HepG2 (cell line): ENCODE measurements at regions not wholly inside any gene's neighbourhood (a gene's known extent, or its start where the extent isn't known, plus 50 kb on each side); places are given as distances from the start of the nearest gene placed in this dataset.

Experiments used
- MZF1 ChIP-seq: sonication (generic); formaldehyde crosslinking; IDR thresholded peaks from 2 replicates; pipeline ENCODE4 v1.8.1; 2023; ENCODE audit warnings: mild to moderate bottlenecking, missing genetic modification reagents, borderline replicate concordance
- POLR2A ChIP-seq, 2 experiments: IDR thresholded peaks; 2 replicates each; pipeline ENCODE4 v1.6.1; 2011; ENCODE audit warnings: low read depth in 2 of 2, low read length in 2 of 2, mild to moderate bottlenecking in 1 of 2, moderate library complexity in 1 of 2; ENCODE audit not compliant: insufficient read depth in 1 of 2
- PRPF4 ChIP-seq: fragments of 200-400 bp; formaldehyde crosslinking; IDR thresholded peaks from 2 replicates; pipeline ENCODE4 v1.6.1; 2016; ENCODE audit warnings: low read length, low read depth; ENCODE audit not compliant: poor library complexity, severe bottlenecking
- ZNF331 ChIP-seq: sonication (generic); formaldehyde crosslinking; IDR thresholded peaks from 2 replicates; pipeline ENCODE4 v1.4.0; 2020; ENCODE audit warnings: missing genetic modification reagents
- ZNF382 ChIP-seq: sonication (generic); formaldehyde crosslinking; IDR thresholded peaks from 2 replicates; pipeline ENCODE4 v1.5.0; 2020; ENCODE audit warnings: missing genetic modification reagents, mild to moderate bottlenecking, borderline replicate concordance
- ZNF709 ChIP-seq: sonication (generic); formaldehyde crosslinking; IDR thresholded peaks from 2 replicates; pipeline ENCODE4 v1.5.0; 2020; ENCODE audit warnings: mild to moderate bottlenecking, missing genetic modification reagents
- TF ChIP-seq, protein P1 (sequence below): sonication (generic); formaldehyde crosslinking; IDR thresholded peaks from 2 replicates; pipeline ENCODE4 v1.4.0; 2020; ENCODE audit warnings: missing genetic modification reagents
- TF ChIP-seq, protein P2 (sequence below): sonication (generic); formaldehyde crosslinking; IDR thresholded peaks from 2 replicates; pipeline ENCODE4 v1.5.0; 2020; ENCODE audit warnings: mild to moderate bottlenecking, missing genetic modification reagents, moderate library complexity
- TF ChIP-seq, protein P3 (sequence below): sonication (generic); formaldehyde crosslinking; IDR thresholded peaks from 2 replicates; pipeline ENCODE4 v1.5.0; 2020; ENCODE audit warnings: missing genetic modification reagents
- TF ChIP-seq, protein P4 (sequence below): sonication (generic); formaldehyde crosslinking; IDR thresholded peaks from one replicate; pipeline ENCODE4 v1.5.1; 2020; ENCODE audit warnings: mild to moderate bottlenecking, missing genetic modification reagents; ENCODE audit errors: not compliant biosample characterization

- TF ChIP-seq POLR2A (IDR thresholded peaks at IDR 0.05; ENCODE audit: insufficient read depth in 1 of 2, low read depth in 2 of 2, low read length in 2 of 2): no peak
- TF ChIP-seq, protein P1, sequence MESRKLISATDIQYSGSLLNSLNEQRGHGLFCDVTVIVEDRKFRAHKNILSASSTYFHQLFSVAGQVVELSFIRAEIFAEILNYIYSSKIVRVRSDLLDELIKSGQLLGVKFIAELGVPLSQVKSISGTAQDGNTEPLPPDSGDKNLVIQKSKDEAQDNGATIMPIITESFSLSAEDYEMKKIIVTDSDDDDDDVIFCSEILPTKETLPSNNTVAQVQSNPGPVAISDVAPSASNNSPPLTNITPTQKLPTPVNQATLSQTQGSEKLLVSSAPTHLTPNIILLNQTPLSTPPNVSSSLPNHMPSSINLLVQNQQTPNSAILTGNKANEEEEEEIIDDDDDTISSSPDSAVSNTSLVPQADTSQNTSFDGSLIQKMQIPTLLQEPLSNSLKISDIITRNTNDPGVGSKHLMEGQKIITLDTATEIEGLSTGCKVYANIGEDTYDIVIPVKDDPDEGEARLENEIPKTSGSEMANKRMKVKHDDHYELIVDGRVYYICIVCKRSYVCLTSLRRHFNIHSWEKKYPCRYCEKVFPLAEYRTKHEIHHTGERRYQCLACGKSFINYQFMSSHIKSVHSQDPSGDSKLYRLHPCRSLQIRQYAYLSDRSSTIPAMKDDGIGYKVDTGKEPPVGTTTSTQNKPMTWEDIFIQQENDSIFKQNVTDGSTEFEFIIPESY: no peak
- TF ChIP-seq, protein P2, sequence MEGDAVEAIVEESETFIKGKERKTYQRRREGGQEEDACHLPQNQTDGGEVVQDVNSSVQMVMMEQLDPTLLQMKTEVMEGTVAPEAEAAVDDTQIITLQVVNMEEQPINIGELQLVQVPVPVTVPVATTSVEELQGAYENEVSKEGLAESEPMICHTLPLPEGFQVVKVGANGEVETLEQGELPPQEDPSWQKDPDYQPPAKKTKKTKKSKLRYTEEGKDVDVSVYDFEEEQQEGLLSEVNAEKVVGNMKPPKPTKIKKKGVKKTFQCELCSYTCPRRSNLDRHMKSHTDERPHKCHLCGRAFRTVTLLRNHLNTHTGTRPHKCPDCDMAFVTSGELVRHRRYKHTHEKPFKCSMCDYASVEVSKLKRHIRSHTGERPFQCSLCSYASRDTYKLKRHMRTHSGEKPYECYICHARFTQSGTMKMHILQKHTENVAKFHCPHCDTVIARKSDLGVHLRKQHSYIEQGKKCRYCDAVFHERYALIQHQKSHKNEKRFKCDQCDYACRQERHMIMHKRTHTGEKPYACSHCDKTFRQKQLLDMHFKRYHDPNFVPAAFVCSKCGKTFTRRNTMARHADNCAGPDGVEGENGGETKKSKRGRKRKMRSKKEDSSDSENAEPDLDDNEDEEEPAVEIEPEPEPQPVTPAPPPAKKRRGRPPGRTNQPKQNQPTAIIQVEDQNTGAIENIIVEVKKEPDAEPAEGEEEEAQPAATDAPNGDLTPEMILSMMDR (CRISPR knock-in tag): no peak
- TF ChIP-seq ZNF709 (CRISPR knock-in tag): no peak
- no peak for TF ChIP-seq ZNF382 (CRISPR knock-in tag)
- no peak for TF ChIP-seq ZNF331 (CRISPR knock-in tag)
- no peak for TF ChIP-seq MZF1 (CRISPR knock-in tag)
- TF ChIP-seq, protein P3, sequence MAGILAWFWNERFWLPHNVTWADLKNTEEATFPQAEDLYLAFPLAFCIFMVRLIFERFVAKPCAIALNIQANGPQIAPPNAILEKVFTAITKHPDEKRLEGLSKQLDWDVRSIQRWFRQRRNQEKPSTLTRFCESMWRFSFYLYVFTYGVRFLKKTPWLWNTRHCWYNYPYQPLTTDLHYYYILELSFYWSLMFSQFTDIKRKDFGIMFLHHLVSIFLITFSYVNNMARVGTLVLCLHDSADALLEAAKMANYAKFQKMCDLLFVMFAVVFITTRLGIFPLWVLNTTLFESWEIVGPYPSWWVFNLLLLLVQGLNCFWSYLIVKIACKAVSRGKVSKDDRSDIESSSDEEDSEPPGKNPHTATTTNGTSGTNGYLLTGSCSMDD (CRISPR knock-in tag): no peak
- TF ChIP-seq PRPF4: no peak
- TF ChIP-seq, protein P4, sequence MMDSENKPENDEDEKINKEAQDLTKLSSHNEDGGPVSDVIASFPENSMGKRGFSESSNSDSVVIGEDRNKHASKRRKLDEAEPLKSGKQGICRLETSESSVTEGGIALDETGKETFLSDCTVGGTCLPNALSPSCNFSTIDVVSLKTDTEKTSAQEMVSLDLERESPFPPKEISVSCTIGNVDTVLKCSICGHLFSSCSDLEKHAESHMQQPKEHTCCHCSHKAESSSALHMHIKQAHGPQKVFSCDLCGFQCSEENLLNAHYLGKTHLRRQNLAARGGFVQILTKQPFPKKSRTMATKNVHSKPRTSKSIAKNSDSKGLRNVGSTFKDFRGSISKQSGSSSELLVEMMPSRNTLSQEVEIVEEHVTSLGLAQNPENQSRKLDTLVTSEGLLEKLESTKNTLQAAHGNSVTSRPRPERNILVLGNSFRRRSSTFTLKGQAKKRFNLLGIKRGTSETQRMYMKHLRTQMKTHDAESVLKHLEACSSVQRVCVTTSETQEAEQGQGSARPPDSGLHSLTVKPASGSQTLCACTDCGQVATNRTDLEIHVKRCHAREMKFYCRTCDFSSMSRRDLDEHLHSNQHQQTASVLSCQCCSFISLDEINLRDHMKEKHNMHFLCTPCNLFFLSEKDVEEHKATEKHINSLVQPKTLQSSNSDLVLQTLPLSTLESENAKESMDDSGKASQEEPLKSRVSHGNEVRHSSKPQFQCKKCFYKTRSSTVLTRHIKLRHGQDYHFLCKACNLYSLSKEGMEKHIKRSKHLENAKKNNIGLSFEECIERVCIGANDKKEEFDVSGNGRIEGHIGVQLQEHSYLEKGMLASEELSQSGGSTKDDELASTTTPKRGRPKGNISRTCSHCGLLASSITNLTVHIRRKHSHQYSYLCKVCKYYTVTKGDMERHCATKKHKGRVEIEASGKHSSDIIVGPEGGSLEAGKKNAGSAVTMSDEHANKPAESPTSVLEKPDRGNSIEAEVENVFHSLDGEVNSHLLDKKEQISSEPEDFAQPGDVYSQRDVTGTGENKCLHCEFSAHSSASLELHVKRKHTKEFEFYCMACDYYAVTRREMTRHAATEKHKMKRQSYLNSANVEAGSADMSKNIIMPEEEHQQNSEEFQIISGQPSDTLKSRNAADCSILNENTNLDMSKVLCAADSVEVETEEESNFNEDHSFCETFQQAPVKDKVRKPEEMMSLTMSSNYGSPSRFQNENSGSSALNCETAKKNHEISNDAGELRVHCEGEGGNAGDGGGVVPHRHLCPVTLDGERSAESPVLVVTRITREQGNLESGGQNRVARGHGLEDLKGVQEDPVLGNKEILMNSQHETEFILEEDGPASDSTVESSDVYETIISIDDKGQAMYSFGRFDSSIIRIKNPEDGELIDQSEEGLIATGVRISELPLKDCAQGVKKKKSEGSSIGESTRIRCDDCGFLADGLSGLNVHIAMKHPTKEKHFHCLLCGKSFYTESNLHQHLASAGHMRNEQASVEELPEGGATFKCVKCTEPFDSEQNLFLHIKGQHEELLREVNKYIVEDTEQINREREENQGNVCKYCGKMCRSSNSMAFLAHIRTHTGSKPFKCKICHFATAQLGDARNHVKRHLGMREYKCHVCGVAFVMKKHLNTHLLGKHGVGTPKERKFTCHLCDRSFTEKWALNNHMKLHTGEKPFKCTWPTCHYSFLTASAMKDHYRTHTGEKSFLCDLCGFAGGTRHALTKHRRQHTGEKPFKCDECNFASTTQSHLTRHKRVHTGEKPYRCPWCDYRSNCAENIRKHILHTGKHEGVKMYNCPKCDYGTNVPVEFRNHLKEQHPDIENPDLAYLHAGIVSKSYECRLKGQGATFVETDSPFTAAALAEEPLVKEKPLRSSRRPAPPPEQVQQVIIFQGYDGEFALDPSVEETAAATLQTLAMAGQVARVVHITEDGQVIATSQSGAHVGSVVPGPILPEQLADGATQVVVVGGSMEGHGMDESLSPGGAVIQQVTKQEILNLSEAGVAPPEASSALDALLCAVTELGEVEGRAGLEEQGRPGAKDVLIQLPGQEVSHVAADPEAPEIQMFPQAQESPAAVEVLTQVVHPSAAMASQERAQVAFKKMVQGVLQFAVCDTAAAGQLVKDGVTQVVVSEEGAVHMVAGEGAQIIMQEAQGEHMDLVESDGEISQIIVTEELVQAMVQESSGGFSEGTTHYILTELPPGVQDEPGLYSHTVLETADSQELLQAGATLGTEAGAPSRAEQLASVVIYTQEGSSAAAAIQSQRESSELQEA (CRISPR knock-in tag): no peak
Measured at GRCh38 chr16:63776437-63776836, 1345.4 kb downstream of the CDH11 start.
